ENCODE measurements at regions not wholly inside any gene's neighbourhood (a gene's known extent, or its start where the extent isn't known, plus 50 kb on each side); places are given as distances from the start of the nearest gene placed in this dataset.

DNA sequence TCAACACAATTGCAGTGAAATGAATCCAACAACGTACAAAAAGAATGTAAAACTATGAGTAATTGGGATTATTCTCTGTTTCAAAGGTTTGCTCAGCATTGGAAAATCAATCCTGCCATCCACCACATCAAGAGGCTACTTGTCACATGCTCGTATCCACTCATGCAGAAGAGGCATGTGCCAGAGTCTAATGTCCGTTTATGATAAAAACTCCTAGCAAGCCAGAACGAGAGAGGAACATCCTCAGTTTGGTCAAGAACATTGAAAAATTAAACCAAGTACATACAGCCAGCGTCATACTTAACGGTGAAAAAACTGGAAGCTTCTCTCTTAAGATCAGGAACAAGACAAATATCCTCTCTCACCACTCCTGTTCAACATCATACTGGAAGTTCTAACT lies 563.9 kb upstream of the TMEM132C start:
- TF ChIP-seq, protein P1, sequence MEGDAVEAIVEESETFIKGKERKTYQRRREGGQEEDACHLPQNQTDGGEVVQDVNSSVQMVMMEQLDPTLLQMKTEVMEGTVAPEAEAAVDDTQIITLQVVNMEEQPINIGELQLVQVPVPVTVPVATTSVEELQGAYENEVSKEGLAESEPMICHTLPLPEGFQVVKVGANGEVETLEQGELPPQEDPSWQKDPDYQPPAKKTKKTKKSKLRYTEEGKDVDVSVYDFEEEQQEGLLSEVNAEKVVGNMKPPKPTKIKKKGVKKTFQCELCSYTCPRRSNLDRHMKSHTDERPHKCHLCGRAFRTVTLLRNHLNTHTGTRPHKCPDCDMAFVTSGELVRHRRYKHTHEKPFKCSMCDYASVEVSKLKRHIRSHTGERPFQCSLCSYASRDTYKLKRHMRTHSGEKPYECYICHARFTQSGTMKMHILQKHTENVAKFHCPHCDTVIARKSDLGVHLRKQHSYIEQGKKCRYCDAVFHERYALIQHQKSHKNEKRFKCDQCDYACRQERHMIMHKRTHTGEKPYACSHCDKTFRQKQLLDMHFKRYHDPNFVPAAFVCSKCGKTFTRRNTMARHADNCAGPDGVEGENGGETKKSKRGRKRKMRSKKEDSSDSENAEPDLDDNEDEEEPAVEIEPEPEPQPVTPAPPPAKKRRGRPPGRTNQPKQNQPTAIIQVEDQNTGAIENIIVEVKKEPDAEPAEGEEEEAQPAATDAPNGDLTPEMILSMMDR (conservative IDR thresholded peaks at IDR 0.05; ENCODE audit: low read depth, low read length) = no peak
- no peak for TF ChIP-seq EZH2 (IDR thresholded peaks at IDR 0.05; ENCODE audit: low read length, unreplicated experiment)

Data from PC-3 (cell line).